SK-N-SH (cell line): ENCODE measurements at regions not wholly inside any gene's neighbourhood (a gene's known extent, or its start where the extent isn't known, plus 50 kb on each side); places are given as distances from the start of the nearest gene placed in this dataset.

Source experiments
- CTCF ChIP-seq: fragments of 200-600 bp; sonication (generic); IDR thresholded peaks from 2 replicates; pipeline ENCODE4 v1.6.1; 2017; ENCODE audit warnings: antibody characterized with exemption, mild to moderate bottlenecking, moderate library complexity
- EP300 ChIP-seq, 2 experiments: IDR thresholded peaks; 2 replicates each; pipeline versions ENCODE4 v1.4.0 to v1.6.1; 2012; ENCODE audit warnings: borderline replicate concordance in 1 of 2, low read depth in 1 of 2, low read length in 1 of 2
- RAD21 ChIP-seq: IDR thresholded peaks from 2 replicates; pipeline ENCODE4 v1.6.1; 2012; ENCODE audit warnings: mild to moderate bottlenecking, low read length

DNA sequence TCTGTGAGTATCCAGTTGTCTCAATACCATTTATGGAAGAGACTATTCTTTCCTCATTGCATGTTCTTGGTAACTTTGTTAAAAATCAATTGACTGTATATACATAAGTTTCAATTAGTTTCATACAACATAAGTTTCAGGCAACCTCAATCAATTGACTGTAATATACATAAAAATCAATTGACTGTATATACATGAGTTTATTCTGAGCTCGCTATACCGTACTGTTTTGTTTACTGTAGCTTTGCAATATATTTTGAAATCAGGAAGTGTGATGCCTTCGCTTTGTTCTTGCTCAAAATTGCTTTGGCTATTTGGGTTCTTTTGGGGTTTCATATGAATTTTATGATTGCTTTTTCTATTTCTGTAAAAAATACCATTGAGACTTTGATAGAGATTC, 392.0 kb downstream of the BTG1 start:
- TF ChIP-seq CTCF (no peak), RAD21 (no peak), EP300 (IDR thresholded peaks at IDR 0.05; ENCODE audit: borderline replicate concordance in 1 of 2, low read depth in 1 of 2, low read length in 1 of 2) (no peak)
